ENCODE measurements at regions not wholly inside any gene's neighbourhood (a gene's known extent, or its start where the extent isn't known, plus 50 kb on each side); places are given as distances from the start of the nearest gene placed in this dataset.

DNA sequence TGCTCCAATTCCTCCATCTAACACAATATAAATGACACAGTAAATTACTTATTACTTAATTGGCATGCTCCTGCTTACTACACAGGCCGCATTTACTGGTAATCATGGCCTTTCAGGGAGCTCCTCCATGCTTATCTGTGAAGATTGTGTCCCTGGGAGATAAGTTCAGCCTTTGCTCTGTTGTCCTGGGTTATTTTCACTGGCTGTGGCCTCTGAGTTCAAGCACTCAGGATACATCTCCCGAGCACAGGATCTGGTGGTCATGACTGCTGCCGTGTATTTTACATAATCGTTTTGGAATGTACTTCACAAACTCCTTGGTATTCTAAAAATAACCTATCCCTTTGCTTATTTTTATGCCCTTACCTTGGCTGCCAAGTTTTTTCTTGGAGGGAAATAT, 215.7 kb downstream of the ICE1 start:
- no peak for DNase-seq (ENCODE audit: low read depth in 2 of 2)

- DNase-seq (ENCODE audit: low read depth in 2 of 2) = no peak
Observed at GRCh38 chr5:5637173-5637572, 214.7 kb downstream of the ICE1 start.

- DNase-seq (ENCODE audit: low read depth in 2 of 2) = no peak
Observed at GRCh38 chr5:5634817-5635216, 212.3 kb downstream of the ICE1 start.

GRCh38 chr5:5633579-5633978, 211.1 kb downstream of the ICE1 start:
- DNase-seq (ENCODE audit: low read depth in 2 of 2) = no peak

GRCh38 chr5:5632678-5633077, 210.2 kb downstream of the ICE1 start:
- DNase-seq (ENCODE audit: low read depth in 2 of 2) = no peak

DNA sequence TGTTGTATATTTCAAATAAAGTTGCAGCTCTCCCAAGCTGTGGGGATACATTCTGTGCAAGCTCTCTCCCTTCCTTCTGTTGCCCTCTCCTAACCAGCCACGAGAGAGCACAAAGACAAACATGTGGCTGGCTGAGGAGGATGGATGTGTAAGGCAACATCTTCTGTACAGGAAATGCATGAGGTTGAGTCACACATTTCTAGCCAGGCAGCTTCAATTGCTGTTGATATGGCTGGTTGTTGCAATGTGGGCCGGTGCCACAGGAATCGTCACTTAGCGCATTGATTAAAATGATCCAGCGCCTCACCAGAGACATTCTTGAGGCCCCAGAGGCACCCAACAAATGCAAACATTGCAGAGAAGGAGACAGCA, 207.1 kb downstream of the ICE1 start:
- no peak for DNase-seq (ENCODE audit: low read depth in 2 of 2)

DNA sequence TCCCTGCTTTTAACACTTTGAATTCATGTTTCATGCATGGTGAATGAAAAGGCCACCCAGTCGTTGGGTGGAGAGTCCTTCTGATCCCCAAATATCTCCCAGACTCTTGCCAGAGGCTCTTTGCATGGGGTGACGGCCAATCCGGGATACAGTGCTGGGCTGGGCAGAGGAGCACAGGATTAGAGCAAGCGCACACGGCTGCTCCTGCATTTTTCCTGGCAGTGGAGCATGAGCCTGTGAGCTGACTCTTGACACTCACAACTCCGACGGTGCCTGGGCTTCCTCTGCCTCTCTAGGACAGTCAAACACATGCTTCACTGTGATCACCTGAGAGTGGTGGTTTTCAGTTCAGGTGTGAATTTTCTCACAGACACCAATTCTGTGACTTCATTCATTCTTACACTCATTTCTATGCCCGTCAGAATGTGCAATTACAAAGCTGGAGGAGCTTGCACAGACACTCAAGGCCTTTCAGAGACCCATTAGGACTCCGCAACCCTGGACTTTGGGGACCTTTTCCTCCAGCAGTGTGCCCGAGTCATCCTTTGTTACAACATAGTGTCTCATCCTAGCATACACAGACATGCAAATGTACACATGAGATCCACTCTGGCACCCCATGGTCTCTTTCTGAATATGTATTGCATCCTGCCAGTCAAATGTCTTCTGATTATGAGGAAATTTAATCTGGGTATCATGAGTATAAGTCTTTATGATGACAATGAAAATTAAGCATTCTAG, 206.6 kb downstream of the ICE1 start:
- DNase-seq (ENCODE audit: low read depth in 2 of 2) = no peak

- no peak for DNase-seq (ENCODE audit: low read depth in 2 of 2)
Observed at GRCh38 chr5:5626412-5626811, 203.9 kb downstream of the ICE1 start.

- DNase-seq (ENCODE audit: low read depth in 2 of 2) = no peak
Observed at GRCh38 chr5:5625491-5625890, 203.0 kb downstream of the ICE1 start.

DNA sequence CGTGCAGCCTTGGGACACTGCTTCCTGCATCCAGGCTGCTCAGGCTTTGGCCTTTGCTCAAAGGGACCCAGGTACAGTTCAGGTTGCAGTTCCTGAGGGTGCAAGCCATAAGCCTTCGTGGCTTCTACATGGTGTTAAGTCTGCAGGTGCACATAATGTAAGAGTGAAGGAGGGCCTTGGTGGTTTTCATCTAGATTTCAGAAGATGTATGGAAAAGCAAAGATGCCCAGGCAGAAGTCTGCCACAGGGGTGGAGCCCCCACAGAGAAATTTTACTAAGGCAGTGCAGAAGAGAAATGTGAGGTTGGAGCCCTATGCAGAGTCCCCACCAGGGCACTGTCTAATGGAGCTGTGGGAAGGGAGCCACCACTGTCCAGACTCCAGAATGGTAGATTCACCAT, 200.9 kb downstream of the ICE1 start:
- no peak for DNase-seq (ENCODE audit: low read depth in 2 of 2)

DNA sequence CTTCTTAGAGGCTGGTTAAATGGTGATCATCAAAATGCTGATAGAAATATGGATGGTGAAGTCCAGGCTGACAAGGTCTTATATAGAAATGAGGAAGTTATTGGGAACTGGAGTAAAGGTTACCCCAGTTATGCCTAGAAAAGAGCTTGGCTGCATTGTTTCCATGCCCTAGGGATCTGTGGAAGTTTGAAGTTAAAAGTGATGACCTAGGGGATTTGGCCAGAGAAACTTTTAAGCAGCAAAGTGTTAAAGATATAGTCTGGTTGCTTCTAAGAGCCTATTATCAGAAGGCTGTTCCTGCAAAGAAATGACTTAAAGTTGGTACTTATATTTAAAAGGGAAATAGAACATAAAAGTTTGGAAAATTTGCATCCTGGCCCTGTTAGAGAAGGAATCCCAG, 200.3 kb downstream of the ICE1 start:
- DNase-seq (ENCODE audit: low read depth in 2 of 2) = no peak

- DNase-seq (ENCODE audit: low read depth in 2 of 2) = no peak
Observed at GRCh38 chr5:5619546-5619945, 197.1 kb downstream of the ICE1 start.

- DNase-seq (ENCODE audit: low read depth in 2 of 2) = no peak
Observed at GRCh38 chr5:5617024-5617423, 194.5 kb downstream of the ICE1 start.

- no peak for DNase-seq (ENCODE audit: low read depth in 2 of 2)
Observed at GRCh38 chr5:5616247-5616895, 193.9 kb downstream of the ICE1 start.

GRCh38 chr5:5615569-5615968, 193.1 kb downstream of the ICE1 start:
- DNase-seq (ENCODE audit: low read depth in 2 of 2) = no peak

DNA sequence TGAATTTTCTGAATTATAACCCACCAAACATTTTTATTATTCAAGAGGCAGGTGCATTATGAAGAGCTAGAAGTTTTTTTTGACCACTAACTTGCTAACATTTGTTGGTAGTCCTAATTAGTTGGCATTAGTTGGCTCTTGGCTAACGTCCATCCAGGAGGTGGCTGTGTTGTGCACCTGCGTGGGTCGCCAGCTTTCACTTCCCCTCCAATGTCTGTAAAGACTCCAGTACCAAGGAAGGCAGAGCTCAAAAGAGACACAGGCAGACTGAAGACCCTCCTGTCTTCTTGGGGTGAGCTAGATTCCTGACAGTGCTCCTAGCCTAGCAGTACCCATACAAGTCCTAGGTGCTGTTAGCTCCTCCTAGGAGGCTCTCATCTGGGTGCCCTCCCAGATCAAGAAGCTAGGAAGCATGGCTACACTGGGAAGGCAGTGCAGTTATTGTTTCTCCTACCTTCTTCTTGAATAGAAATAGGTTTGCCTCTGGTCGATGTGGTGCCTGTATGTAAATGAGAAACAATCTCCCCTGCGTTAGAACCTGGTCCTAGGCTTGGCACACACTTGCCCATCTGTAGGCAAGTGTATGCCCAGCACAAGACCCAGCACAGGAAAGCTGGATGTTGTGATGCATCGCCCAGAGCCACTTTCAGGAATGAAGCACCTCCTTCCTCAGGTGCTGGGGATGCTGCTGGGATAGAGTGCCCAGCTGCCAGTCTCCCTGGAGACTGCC, 190.9 kb downstream of the ICE1 start:
- no peak for DNase-seq (ENCODE audit: low read depth in 2 of 2)

GRCh38 chr5:5612096-5612495, 189.6 kb downstream of the ICE1 start:
- DNase-seq (ENCODE audit: low read depth in 2 of 2) = no peak

GRCh38 chr5:5609935-5610334, 187.5 kb downstream of the ICE1 start:
- no peak for DNase-seq (ENCODE audit: low read depth in 2 of 2)

- DNase-seq (ENCODE audit: low read depth in 2 of 2) = no peak
Observed at GRCh38 chr5:5605170-5605764, 182.8 kb downstream of the ICE1 start.

DNA sequence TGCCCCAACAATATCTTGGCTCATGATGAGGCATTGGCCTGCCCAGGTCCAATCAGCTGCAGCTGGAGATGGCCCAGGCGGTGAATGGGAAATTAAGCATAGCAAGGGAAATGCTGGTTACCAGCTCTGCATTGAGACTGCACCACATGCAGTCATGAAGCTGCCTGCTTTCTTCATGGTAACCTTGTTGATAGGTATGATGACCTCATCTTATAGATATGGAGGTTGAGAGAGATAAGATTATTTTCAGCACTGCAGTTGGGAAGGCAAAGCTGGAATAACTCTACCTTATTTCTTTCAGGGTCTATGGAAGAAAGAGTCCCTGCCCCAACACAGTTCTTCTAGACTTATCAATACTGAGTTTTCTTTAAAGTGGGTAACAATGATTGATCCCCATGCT, 180.1 kb downstream of the ICE1 start:
- DNase-seq (ENCODE audit: low read depth in 2 of 2) = no peak

DNA sequence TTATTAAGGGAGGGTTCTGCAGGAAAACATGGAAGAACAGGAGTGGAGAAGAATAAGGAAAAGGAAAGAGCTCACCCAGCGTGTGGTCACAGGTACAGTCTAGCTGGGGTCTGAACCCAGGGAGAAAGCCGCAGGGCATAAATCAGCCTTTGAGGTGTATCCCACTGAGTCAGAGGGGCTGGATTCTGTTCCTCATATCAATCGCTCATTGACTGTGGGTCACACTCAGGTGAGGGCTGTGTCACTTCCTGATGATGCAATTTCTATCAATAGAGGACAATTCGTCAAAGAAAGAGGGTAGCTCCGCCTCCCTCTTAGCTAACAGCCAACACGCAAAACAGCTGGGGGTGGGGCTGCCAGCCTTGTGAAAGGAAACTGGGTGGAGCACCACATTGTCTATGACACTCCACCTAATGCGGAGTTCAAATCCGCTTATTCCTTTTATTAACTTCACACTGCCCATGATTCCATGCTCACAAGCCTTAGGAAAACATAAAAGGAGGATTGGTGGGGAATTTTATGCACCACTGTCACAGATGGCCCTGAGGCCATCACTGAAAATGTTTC, 176.2 kb downstream of the ICE1 start:
- DNase-seq (ENCODE audit: low read depth in 2 of 2) = no peak

DNA sequence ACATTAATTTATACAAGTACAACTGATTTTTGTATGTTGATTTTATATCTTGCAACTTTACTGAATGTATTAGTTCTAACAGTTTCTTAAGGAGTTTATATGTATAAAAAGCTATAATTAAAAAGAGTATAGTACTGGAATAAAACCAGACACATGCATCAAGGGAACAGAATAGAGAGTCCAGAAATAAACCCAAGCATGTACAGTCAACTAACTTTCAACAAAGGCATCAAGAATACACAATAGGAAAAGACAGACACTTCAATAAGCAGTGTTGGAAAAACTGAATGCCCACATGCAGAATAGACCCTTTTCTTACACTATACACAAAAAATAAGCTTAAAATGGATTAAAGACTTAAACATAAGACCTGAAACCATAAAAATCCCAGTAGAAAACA, 170.9 kb downstream of the ICE1 start:
- no peak for DNase-seq (ENCODE audit: low read depth in 2 of 2)

All from stimulated activated CD4-positive, alpha-beta T cell treated with anti-CD3 and anti-CD28 coated beads, Interleukin-4, amount 100 ng/mL, for 48 hours (primary cell).